Astrocyte of the cerebellum (primary cell): ENCODE measurements at regions not wholly inside any gene's neighbourhood (a gene's known extent, or its start where the extent isn't known, plus 50 kb on each side); places are given as distances from the start of the nearest gene placed in this dataset.

ENCODE experiments used
- DNase-seq: peaks from one replicate; pipeline ENCODE4 v3.0.0-alpha.2; 2011; ENCODE audit warnings: low read depth
- H3K4me3 ChIP-seq: 2 replicates; pipeline ENCODE4 v1.5.1; 2011; ENCODE audit warnings: mild to moderate bottlenecking, low read depth, low read length, moderate library complexity
- CTCF ChIP-seq: IDR thresholded peaks from 2 replicates; pipeline ENCODE4 v1.5.1; 2012; ENCODE audit warnings: low read length, low read depth, moderate library complexity, mild to moderate bottlenecking; ENCODE audit errors: missing control alignments
- in situ Hi-C: cut with HindIII; loops from 2 replicates; pipeline ENCODE4 v1.10.0; 2017; ENCODE audit warnings: low sequenced_read_pairs

DNA sequence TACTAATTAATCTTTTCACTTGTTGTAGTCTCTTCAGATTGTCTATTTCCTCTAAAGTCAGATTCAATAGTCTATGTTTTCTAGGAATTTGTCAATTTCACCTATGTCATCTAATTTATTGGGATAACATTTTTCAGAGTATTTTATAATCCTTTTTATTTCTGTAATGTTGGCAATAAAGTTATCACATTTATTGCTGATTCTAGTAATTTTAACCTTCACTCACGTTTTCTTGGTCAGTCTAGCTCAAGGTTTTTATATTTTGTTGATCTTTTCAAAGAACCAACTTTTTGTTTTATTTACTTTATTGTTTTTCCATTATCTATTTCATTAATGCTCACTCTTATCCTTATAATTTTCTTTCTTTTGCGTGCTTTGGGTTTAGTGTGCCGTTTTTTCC is 97.9 kb upstream of the GNG12 start:
- no peak overlapping the region for H3K4me3 ChIP-seq
- no peak for TF ChIP-seq CTCF
- DNase-seq: no peak
- in situ Hi-C loops: no loop called here

GRCh38 chr1:67923074-67923473 is 89.8 kb upstream of the GNG12 start:
- in situ Hi-C loops: no loop called here
- TF ChIP-seq CTCF: no peak
- no peak overlapping the region for H3K4me3 ChIP-seq
- no peak for DNase-seq

GRCh38 chr1:67921725-67922489 is 88.6 kb upstream of the GNG12 start:
- no peak for DNase-seq
- in situ Hi-C loops: no loop called here
- no peak for TF ChIP-seq CTCF
- no peak overlapping the region for H3K4me3 ChIP-seq

- no peak for DNase-seq
- in situ Hi-C loops: no loop called here
- no peak overlapping the region for H3K4me3 ChIP-seq
- no peak for TF ChIP-seq CTCF
These were observed 86.2 kb upstream of the GNG12 start for GRCh38 chr1:67919274-67920072.

DNA sequence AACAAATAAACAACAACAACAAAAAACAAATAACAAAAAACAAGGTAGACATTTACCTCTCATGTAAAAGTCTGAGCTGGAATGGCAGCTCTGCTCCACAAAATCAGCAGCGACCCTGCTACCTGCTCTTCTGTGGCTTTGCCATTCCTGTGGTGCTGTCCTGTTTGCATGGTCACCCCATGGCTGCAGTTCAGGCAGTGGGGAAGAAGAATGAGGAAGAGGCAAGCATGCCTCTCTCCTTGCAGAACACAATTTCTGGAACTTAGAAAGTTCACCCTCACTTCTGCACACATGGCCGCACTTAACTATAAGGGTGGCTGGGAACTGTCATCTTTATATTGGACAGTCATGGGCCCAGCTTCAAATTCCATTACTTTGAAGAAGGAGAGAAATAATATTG is 84.8 kb upstream of the GNG12 start:
- H3K4me3 ChIP-seq: no peak overlapping the region
- in situ Hi-C loops: no loop called here
- no peak for TF ChIP-seq CTCF
- no peak for DNase-seq

- no peak for DNase-seq
- no peak for TF ChIP-seq CTCF
- in situ Hi-C loops: no loop called here
- no peak overlapping the region for H3K4me3 ChIP-seq
These were observed 83.7 kb upstream of the GNG12 start for GRCh38 chr1:67917006-67917405.
